HG02763 (cell line): ENCODE measurements at regions not wholly inside any gene's neighbourhood (a gene's known extent, or its start where the extent isn't known, plus 50 kb on each side); places are given as distances from the start of the nearest gene placed in this dataset.

ENCODE experiments used
- ATAC-seq: cut with Tn5 transposase; IDR thresholded peaks from one replicate; pipeline ENCODE4 v1.9.1; 2021; ENCODE audit warnings: mild to moderate bottlenecking, moderate library complexity; ENCODE audit not compliant: unreplicated experiment

GRCh38 chr2:199707593-199708185 is 143.3 kb downstream of the FTCDNL1 start:
- no peak for ATAC-seq

- ATAC-seq: no peak
These were observed 145.5 kb downstream of the FTCDNL1 start for GRCh38 chr2:199705538-199705937.

GRCh38 chr2:199704358-199705238 is 146.4 kb downstream of the FTCDNL1 start:
- no peak for ATAC-seq

- ATAC-seq: no peak
These were observed 147.8 kb downstream of the FTCDNL1 start for GRCh38 chr2:199703199-199703598.

GRCh38 chr2:199697469-199697868 is 153.5 kb downstream of the FTCDNL1 start:
- no peak for ATAC-seq

- no peak for ATAC-seq
These were observed 154.9 kb downstream of the FTCDNL1 start for GRCh38 chr2:199696048-199696447.

GRCh38 chr2:199693861-199694260 is 157.1 kb downstream of the FTCDNL1 start:
- no peak for ATAC-seq

- no peak for ATAC-seq
These were observed 158.5 kb downstream of the FTCDNL1 start for GRCh38 chr2:199692489-199692888.

GRCh38 chr2:199690225-199690624 is 160.8 kb downstream of the FTCDNL1 start:
- no peak for ATAC-seq

- no peak for ATAC-seq
These were observed 165.3 kb downstream of the FTCDNL1 start for GRCh38 chr2:199685669-199686068.

GRCh38 chr2:199684832-199685231 is 166.2 kb downstream of the FTCDNL1 start:
- no peak for ATAC-seq

- no peak for ATAC-seq
These were observed 166.8 kb downstream of the FTCDNL1 start for GRCh38 chr2:199684168-199684567.

- no peak for ATAC-seq
These were observed 169.0 kb downstream of the FTCDNL1 start for GRCh38 chr2:199682001-199682400.

GRCh38 chr2:199680482-199680881 is 170.5 kb downstream of the FTCDNL1 start:
- ATAC-seq: no peak

GRCh38 chr2:199679883-199680282 is 171.1 kb downstream of the FTCDNL1 start:
- no peak for ATAC-seq

GRCh38 chr2:199677881-199678280 is 173.1 kb downstream of the FTCDNL1 start:
- ATAC-seq: no peak

GRCh38 chr2:199668645-199669044 is 182.3 kb downstream of the FTCDNL1 start:
- ATAC-seq: no peak

GRCh38 chr2:199663157-199663556 is 187.8 kb downstream of the FTCDNL1 start:
- peak; percentile 53 for ATAC-seq

GRCh38 chr2:199662255-199662654 is 188.7 kb downstream of the FTCDNL1 start:
- no peak for ATAC-seq

GRCh38 chr2:199660167-199660566 is 190.8 kb downstream of the FTCDNL1 start:
- no peak for ATAC-seq

GRCh38 chr2:199659207-199659606 is 191.8 kb downstream of the FTCDNL1 start:
- no peak for ATAC-seq

- peak; percentile 92 for ATAC-seq
These were observed 188.7 kb upstream of the SATB2 start for GRCh38 chr2:199646439-199646838.
